Putamen (tissue), 1 donor: ENCODE measurements at regions not wholly inside any gene's neighbourhood (a gene's known extent, or its start where the extent isn't known, plus 50 kb on each side); places are given as distances from the start of the nearest gene placed in this dataset.
"Not testable (repeated sequence)": the region's sequence is repeated elsewhere in the genome, so short reads cannot be mapped to it uniquely, and the experiment has no call there.

Source experiments
- DNase-seq: peaks from one replicate; pipeline ENCODE4 v3.0.0-alpha.2; 2016; ENCODE audit warnings: low spot score

- DNase-seq = no peak
Observed at GRCh38 chr11:98365941-98366340, 654.8 kb upstream of the CNTN5 start.

GRCh38 chr11:98390391-98390790, 630.4 kb upstream of the CNTN5 start:
- no peak for DNase-seq

GRCh38 chr11:98394500-98394899, 626.2 kb upstream of the CNTN5 start:
- not testable (repeated sequence) for DNase-seq

- no peak for DNase-seq
Observed at GRCh38 chr11:98398508-98398907, 622.2 kb upstream of the CNTN5 start.

- DNase-seq = no peak
Observed at GRCh38 chr11:98409069-98409468, 611.7 kb upstream of the CNTN5 start.

- no peak for DNase-seq
Observed at GRCh38 chr11:98411777-98412176, 609.0 kb upstream of the CNTN5 start.

GRCh38 chr11:98417256-98417755, 603.4 kb upstream of the CNTN5 start:
- DNase-seq = no peak

- no peak for DNase-seq
Observed at GRCh38 chr11:98423933-98424332, 596.8 kb upstream of the CNTN5 start.

- not testable (repeated sequence) for DNase-seq
Observed at GRCh38 chr11:98424773-98425172, 596.0 kb upstream of the CNTN5 start.

GRCh38 chr11:98431463-98432359, 589.0 kb upstream of the CNTN5 start:
- no peak for DNase-seq

GRCh38 chr11:98434296-98434695, 586.5 kb upstream of the CNTN5 start:
- no peak for DNase-seq

- DNase-seq = no peak
Observed at GRCh38 chr11:98453378-98453777, 567.4 kb upstream of the CNTN5 start.

- DNase-seq = no peak
Observed at GRCh38 chr11:98455500-98456307, 565.0 kb upstream of the CNTN5 start.

GRCh38 chr11:98456308-98456680, 564.5 kb upstream of the CNTN5 start:
- no peak for DNase-seq

- no peak for DNase-seq
Observed at GRCh38 chr11:98495016-98495415, 525.7 kb upstream of the CNTN5 start.

GRCh38 chr11:98495601-98496000, 525.1 kb upstream of the CNTN5 start:
- no peak for DNase-seq

GRCh38 chr11:98507208-98507607, 513.5 kb upstream of the CNTN5 start:
- DNase-seq = no peak

GRCh38 chr11:98512938-98513337, 507.8 kb upstream of the CNTN5 start:
- no peak for DNase-seq

- no peak for DNase-seq
Observed at GRCh38 chr11:98531576-98531975, 489.2 kb upstream of the CNTN5 start.

- DNase-seq = no peak
Observed at GRCh38 chr11:98536023-98536422, 484.7 kb upstream of the CNTN5 start.

GRCh38 chr11:98538358-98538757, 482.4 kb upstream of the CNTN5 start:
- DNase-seq = not testable (repeated sequence)

- no peak for DNase-seq
Observed at GRCh38 chr11:98545544-98546175, 475.1 kb upstream of the CNTN5 start.
